HG02623 (cell line): ENCODE measurements at regions not wholly inside any gene's neighbourhood (a gene's known extent, or its start where the extent isn't known, plus 50 kb on each side); places are given as distances from the start of the nearest gene placed in this dataset.
"Not testable (repeated sequence)": the region's sequence is repeated elsewhere in the genome, so short reads cannot be mapped to it uniquely, and the experiment has no call there.

Source experiments
- ATAC-seq: cut with Tn5 transposase; IDR thresholded peaks from one replicate; pipeline ENCODE4 v1.9.1; 2021; ENCODE audit warnings: moderate library complexity; ENCODE audit not compliant: unreplicated experiment

DNA sequence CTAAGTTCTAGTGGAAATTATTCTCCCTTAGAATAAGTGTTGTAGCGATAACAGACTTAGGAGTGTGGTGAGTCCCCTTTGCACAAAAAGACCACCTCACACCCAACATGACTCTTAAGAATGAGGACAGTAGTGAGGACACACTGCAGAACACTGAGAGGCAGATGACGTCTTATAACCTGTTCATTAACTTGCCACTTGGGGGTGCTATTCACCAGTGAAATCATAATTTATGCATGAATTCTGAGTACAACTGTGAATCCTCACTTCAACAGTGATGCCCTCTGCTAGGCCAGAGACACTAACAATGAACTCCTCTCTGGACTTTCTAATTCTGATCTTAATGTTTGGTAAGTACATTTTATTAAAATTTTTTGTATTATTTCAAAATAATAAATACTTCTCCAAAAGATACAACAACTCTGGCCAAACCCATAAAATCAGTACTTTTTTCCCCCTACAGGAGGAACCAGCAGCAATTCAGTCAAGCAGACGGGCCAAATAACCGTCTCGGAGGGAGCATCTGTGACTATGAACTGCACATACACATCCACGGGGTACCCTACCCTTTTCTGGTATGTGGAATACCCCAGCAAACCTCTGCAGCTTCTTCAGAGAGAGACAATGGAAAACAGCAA is 274.7 kb downstream of the DAD1 start:
- peak; percentile 45 for ATAC-seq

DNA sequence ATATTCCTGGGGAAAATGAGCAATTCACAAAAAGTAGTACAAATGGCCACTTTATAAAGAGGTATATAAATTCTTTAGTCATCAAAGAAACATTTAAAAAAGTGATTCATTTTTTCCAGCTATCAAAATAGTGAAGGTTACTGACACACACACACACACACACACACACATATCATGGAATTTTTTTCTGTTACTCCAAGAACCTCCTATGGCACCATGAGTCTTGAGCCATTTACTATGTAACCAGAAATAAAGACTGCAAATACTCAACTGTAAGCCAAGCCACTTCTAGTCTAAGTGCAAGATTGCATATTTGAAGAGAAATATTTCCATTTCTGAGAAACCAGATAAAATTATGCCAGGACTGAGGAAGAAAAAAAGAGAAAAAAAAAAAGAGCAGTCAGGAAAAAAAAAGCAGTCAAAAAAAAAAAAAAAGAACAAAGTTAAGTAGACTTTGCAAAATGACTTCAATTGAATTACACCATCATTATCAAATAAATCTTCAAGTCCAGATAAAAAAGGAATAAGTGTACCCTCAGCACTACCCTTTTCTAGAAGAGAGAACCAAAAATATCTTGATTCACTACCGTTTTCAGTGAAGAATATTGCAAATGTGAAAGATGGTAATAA is 275.7 kb downstream of the DAD1 start:
- ATAC-seq, result no peak

DNA sequence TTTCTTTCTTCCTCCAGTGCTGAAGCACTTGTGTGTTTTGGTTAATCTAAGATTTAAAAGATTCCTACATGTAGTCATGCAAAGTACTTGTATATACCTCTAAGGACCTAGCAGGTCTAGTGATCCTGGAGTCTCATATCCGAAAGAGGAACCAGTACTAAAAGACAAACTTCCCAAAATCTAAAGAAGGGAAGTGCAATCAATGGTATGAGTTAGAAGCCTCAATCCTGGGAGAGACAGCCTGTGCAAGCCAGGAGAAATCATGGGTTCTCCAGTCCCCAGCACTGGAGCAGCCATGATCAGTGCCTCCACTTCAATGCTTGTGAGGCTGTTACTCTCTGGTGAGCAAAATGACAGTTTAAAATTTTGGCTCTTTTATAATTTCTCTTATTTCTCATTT is 277.4 kb downstream of the DAD1 start:
- no peak for ATAC-seq

DNA sequence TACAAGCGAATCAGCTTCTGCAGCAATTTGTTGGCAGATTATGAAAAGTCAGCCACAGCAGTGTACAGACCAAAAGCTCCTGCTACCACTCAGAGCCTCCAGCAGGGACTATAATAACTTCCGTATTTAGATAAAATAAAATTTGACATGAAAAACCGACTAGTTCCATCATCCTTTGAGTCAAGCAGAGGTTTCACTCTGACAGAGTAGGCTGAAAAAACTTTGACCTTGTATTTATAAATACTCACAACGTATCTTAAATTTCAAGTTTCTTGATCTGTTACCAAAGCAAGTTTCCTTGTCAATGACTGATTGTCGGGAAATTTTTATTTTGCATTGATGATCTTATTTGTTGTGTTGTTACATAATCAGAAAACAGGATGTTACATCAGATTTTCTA is 283.4 kb downstream of the DAD1 start:
- ATAC-seq, result no peak

DNA sequence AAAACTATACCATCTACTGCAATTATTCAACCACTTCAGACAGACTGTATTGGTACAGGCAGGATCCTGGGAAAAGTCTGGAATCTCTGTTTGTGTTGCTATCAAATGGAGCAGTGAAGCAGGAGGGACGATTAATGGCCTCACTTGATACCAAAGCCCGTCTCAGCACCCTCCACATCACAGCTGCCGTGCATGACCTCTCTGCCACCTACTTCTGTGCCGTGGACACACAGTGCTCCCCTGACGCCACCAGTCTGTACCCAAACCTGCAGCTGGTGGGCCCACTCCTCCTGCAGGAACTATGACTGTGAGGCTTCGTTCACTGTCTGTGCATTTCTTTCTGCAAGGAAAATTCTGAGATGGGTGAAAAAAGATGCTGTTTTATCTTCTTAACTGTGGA is 284.7 kb downstream of the DAD1 start:
- ATAC-seq, result no peak

DNA sequence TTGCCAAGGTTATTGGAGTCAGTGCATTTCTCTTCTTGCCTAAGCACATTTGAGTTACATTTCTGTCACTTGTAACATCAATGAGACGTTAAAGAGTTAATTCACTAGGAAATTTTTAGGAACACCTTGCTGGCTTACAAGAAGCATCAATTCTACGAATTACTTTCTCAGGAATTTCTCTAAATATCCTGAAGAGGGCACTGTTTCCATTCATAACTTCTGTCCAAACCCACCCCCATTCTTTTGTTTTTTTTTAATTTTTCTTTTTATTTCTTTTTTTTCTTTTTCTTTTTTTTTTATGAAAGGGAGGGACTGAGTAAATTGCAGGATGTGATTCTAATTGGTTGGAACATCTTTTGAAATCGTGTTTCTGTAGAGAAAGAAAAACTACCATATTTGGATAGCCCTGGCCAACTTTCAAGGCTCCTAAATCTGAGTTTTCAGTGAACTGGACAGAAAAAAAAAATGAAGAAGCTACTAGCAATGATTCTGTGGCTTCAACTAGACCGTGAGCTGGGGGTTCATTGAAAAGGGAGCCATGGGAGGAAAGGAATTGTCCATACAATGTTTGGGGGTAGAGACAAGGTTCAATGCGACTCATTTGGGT is 285.3 kb downstream of the DAD1 start:
- no peak for ATAC-seq

DNA sequence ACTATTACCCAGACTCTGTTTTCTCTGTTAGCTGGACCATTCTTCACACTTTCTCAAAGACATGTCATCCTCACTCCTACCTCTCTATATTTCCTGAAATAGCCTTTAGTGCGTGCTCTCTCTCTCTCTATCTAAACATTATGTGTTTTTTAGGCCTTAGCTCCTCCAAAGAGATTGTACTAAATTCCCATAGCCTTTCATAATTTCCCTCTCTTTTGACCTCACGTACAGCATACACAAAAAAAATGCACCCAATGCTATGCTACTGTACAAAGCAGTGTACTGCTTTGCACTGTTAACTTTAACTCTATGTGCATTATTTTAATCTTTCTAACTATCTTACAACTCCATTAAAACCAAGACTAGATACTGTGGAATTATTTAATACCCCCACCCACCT is 288.4 kb downstream of the DAD1 start:
- ATAC-seq, result no peak

DNA sequence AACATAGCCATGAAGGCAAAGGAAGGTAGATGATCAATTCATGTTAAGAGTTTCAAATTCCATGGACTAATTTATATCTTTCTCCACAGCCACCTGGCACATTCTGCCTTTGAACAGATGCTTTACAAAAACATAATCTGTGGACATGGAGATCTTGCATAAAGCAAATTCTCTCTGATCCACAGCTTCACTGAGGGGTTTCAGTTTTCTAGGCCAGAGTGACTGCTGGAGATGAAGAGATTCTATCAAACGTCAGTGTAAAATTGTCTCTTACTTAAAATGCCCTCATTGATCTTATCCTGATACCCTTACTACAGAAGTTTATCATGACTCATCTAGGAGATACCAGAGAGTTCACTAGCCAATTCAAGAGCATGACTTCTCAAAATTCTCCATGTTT is 291.6 kb downstream of the DAD1 start:
- no peak for ATAC-seq

DNA sequence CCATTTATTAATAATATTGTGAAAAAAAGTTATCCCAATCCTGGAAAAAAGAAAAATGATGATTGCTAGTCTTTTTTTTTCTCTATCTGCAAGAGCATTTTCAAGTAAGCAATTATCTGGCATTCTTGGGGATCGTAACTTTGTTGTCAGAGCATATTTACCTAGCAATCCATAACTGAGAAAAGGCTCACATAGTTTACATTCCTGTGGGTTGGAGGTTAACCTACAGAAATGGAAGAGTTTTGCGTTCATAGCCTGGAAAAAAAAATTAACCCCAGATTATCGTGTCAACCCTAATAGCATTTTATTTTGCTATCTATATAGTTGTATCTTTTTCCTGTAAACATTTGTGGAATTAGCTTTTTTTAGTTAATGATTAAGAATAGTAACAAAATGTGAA is 292.3 kb downstream of the DAD1 start:
- no peak for ATAC-seq

DNA sequence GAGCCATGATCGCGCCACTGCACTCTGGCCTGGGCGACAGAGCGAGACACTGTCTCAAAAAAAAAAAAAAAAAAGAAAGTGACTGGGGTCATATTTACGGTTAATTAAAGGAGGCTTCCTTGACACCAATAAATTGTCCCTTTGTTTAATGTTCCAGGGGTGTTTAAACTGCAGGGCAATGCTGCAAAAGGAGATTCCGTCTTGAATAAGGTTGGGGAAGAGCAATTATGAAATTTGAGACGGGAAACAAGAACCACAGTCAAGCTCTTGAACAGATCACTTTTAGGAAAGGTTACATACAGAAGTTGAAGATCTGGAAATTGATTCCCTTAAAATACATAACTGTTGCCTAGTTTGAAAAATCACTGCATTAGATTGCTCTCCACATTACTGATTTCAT is 292.9 kb downstream of the DAD1 start:
- ATAC-seq, result no peak

DNA sequence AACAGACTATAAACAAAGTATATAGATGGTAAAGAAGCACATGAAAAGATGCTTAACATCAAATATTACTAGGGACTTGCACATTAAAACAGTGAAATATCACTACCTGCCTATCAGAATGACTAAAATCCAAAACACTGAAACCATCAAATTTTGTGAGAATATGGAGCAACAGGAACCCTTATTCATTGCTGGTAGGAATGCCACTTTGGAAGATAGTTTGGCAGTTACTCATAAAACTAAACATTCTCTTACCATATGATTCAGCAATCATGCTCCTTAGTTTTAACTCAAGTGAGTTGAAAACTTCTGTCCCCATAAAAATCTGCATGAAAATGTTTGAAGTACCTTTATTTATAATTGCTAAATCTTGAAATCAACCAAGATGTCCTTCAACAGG is 297.6 kb downstream of the DAD1 start:
- ATAC-seq, result no peak

DNA sequence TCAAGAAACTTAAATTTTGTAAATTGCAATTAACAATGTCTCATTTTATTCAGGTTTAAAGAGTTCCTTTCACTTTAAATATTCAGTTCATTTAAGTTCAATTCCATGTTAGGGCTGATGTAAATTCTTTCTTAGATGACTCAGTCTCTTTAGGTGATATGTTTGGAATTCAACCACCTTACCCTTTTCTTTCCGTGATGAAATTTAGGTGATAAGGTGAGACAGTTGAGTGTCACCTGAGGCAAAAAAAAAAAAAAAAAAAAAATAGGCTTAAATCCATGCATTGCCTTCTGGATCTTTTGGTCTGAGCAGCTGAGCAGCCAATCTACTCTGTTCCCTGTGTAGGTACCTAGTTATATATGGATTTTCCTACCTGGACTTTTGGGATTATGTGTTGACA is 299.5 kb downstream of the DAD1 start:
- no peak for ATAC-seq

DNA sequence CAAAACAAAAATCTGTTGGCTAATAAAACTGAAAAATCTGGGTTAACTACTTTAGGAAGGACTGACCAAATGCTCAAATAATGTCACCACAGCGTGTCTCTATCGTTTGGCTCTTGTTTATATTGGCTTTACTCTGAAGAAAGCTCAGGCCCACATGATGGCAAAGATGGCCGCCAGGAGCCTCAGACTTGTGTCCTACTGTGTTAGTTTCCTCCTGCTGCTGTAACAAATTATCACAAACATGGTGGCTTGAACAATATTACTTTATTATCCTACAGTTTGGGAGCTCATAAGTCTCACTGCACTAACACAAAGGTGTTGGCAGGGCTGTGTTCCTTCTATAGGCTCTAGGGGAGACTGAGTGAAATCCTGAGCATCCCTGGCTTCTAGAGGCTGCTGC is 303.0 kb downstream of the DAD1 start:
- ATAC-seq, result no peak

DNA sequence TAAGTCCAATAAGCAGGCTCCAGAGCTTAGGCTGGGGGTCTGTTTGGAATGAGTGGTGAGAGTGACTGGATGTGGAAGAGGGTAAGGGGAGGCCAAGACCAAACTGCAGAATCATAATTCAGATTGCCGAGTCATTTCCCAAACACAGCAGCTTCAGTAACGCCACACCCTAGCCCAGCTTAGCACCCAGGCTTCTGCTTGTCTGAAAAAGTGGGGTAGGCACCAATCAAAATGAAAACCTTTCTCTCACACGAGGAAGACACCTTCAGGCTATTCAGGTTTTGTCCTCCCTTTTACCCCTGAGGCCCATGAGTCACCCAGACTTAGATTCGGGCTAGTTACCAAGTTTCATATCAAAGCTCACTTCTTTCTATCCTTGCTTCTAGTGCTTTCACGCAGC is 306.1 kb downstream of the DAD1 start:
- ATAC-seq, result no peak

DNA sequence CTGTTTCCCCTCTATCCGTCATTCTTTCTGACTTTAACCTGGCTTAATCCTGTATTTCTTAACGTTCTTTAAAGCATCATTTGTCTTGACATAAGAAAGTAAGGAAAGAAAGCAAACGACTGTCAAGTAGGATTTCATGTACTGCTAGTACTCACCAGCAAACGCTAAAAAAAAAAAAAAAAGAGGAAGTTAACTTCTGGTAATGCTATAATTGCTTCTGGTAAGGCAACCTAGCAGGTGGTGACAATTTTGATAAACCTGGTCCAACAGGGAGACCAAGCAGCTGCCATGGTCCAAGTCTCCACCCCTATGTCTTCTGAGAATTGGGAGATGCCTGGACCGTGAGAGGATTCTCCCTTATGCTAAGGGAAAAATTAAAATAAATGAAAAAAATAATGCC is 306.6 kb downstream of the DAD1 start:
- no peak for ATAC-seq

DNA sequence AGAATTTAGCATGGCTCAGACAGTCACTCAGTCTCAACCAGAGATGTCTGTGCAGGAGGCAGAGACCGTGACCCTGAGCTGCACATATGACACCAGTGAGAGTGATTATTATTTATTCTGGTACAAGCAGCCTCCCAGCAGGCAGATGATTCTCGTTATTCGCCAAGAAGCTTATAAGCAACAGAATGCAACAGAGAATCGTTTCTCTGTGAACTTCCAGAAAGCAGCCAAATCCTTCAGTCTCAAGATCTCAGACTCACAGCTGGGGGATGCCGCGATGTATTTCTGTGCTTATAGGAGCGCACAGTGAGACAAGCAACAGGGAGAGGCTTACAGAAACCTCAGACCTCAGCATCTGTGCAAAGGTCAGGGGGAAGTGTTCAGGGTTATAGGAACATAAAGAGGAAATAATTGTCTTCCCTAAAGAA is 307.6 kb downstream of the DAD1 start:
- not testable (repeated sequence) for ATAC-seq

DNA sequence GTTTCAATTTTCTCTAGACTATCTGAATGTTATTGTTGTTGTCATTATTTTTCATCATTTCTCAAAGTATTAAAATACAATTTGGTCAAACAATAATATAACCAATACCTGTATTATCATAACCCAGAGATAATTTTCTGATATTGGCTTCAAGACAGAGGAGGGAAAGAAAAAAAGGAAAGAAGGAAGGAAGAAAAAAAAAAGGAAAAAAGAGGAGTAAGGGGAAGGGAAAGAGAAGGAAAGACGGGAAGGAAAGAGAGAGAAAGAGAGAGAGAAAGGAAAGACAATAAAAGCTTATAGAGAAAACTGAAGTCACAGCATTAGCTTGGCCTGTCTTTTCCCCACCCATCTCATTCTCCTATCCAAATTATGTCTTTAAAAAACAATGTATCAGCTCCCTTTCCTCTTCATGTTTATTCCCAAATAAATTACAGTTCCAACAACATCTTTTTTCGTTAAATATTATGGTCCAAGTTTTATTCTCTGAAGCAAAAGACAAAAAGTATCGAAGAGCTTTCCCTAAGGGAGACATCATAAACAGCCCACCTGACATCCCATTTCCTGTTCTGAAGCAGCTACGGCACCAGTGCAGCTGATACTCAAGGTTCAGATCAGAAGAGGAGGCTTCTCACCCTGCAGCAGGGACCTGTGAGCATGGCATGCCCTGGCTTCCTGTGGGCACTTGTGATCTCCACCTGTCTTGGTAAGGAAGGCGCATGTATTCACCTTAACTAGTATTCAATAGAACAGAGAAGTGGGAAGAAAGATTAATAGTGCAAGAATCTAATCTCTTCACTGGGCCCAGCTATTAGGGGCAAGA is 308.3 kb downstream of the DAD1 start:
- ATAC-seq, result no peak

DNA sequence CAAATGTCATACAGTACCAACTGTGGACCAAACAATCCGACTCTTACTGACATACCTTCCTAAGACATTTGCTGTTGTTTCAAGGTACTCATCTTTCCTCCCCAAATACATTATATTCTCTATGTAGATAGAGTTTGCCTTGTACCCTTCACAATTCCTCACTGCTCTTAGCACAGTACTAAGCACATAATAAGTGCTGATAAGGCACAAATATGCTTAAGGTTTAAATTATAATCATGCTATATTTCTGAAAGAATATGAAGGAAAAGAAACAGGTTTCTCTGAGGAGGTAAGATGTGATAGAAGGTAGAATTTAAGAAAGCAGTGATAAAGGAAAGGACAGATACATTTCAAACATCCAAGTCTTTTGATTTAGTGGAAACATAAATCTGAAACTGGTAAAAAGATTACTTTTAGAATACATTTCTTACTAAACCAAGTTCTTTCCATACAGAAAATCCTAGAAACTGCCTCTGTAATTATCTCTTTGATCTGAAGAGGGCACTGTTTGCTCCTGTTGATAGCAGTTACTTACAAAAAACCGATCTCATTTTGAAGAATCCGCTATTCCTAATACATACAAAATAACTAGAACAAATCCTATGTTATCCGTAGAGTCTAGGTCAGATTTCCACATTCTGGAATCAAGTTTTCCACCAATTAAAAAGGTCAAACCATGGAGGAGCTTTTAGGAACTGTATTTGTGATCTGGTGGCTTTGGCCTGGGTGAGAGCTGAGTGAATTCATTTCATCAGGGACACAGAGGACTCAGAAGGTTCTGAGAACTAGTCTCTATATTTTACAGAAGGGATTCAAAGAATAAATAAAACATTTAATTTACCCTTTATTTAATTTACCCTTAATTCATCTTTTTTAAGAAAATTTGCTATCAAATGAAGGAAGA is 311.9 kb downstream of the DAD1 start:
- no peak for ATAC-seq

DNA sequence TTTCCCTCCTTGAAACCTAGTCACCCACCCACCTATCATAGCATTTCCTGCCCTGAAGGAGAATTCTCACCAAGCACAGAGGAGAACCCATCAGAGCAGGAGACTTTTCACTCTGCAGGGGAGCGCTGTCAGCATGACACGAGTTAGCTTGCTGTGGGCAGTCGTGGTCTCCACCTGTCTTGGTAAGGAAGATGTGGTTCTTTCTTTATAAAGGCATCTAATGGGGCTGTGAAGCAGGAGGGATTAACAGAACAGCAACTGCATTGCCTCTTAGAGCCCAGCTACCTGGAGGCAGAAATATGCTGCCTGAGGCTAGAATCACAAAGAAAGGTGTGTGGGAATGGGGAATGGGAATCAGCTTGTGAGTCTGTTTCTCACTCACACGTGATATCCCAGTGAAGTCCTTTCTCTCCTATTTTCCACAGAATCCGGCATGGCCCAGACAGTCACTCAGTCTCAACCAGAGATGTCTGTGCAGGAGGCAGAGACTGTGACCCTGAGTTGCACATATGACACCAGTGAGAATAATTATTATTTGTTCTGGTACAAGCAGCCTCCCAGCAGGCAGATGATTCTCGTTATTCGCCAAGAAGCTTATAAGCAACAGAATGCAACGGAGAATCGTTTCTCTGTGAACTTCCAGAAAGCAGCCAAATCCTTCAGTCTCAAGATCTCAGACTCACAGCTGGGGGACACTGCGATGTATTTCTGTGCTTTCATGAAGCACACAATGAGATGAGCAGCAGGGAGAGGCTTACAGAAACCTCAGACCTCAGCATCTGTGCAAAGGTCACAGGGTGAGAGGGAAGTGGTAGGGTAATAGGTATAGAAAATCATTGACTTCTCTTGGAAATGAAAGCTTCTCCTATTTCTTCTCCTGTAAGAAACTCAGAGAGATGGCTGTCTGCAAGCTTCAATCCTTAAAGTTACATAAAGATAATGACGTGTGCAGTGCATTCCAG is 316.9 kb downstream of the DAD1 start:
- no peak for ATAC-seq

DNA sequence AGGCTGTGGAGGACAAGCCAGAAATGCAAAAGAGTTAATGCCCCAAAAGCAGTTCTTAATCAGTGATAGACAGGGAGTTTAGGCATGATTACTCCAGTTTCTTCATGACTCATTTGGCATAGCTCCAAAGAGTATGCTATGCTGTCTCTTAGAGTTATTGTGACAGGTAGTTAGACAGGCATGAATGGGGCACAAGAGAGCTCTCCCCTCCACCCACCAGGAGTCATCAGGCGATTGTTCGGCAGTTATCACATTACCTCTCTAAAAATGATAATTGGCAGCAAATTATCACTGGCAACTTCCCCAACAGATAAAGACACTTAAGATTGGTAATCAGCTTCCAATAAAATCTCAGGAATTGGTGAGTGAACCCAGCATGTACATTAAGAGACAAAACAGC is 320.1 kb downstream of the DAD1 start:
- ATAC-seq, result no peak
